Occipital lobe (tissue), 1 donor: ENCODE measurements at regions not wholly inside any gene's neighbourhood (a gene's known extent, or its start where the extent isn't known, plus 50 kb on each side); places are given as distances from the start of the nearest gene placed in this dataset.
"Not testable (repeated sequence)": the region's sequence is repeated elsewhere in the genome, so short reads cannot be mapped to it uniquely, and the experiment has no call there.

ENCODE experiments used
- DNase-seq: peaks from one replicate; lab custom pipeline; 2025; lab: John Stamatoyannopoulos, UW

- no peak for DNase-seq
Measured at GRCh38 chr7:155955367-155955635, 143.0 kb upstream of the SHH start.

- DNase-seq: no peak
Measured at GRCh38 chr7:155954550-155955366, 142.5 kb upstream of the SHH start.

GRCh38 chr7:155953781-155954549 is 141.7 kb upstream of the SHH start:
- no peak for DNase-seq

GRCh38 chr7:155953501-155953778 is 141.2 kb upstream of the SHH start:
- DNase-seq: no peak

- DNase-seq: no peak
Measured at GRCh38 chr7:155951554-155952158, 139.4 kb upstream of the SHH start.

DNA sequence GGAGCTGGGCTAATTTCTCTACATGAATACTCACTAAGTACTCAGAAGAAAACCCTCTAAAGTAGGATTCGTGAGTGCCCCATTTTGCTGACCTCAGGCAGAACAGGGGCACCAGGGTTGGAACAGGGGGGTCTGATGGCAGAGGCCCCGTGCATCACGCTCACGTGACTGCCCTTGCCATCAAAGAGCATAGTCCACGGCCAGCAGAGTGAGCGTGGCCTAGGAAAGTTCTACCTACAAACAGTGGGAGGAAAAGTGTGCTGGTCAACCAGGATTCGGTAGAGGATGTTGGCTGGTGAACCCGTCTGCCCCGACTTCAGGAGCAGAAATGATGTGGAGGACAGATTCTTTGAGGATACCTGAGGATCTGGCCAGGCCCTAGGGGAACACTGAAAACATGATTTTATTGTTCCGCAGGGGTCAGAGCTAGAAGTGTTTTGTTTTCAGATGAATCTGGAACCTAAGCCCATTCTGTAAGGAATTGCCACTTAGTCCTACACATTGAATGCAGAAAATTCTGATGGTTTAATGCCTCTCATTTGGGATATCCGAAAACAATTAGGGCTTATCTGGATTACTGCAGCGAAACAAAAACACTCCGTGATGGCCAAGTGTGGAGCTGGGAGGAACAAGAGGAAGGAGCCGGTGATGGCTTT is 138.8 kb upstream of the SHH start:
- no peak for DNase-seq

DNA sequence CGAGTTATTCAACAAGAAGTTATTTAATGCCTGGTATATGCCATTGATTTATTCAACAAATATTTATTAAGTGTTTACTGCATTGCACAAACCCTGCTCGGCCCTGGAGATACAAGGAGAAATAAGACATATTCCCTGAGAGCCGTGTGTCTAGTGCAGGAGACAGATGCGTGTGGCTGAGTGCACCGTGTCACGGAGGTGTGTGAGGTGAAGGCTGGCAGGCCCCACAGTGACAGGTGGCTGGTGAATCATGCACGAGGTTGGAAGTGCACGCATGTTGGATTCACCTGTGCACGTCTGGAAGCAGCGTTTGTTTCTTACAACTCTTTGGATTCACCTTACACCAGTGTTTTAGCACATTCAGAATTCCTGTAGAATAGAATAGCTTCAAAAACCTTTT is 136.6 kb upstream of the SHH start:
- no peak for DNase-seq

DNA sequence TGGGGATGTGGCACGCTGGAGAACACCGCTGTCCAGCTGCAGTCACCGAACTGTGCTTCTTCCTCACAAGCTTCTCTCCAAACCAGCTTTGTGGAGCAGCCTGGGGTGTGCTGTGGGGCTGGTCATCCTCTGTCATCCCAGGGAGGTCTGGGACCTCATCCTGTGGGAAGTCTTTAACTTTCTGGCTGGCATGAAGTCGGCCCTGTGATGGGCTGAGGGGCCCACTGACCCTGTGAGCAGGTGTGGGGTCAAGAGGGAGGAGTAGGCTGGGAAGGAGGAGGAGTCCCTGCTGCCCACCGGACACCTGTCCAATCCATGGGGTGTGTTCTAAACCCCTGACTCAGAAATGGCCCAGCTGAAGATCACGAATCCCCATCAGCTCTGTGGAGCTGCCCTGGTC is 136.2 kb upstream of the SHH start:
- no peak for DNase-seq

DNA sequence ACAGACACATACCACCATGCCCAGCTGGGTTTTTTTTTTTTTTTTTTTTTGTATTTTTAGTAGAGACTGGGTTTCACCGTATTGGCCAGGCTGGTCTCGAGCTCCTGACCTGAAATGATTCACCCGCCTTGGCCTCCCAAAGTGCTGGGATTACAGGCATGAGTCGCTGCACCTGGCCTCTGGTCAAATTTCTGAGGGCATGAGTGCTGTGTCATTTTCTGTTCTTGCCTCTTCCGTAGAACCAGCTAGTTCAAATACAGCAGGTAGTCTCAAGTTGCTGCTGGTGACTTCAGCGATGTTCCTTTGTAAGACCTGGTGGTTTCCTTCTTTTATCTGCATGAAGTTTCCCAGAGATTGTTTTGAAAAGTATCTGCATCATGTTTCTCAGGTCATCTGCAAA is 134.8 kb upstream of the SHH start:
- no peak for DNase-seq

- DNase-seq: no peak
Measured at GRCh38 chr7:155945670-155946325, 133.5 kb upstream of the SHH start.

DNA sequence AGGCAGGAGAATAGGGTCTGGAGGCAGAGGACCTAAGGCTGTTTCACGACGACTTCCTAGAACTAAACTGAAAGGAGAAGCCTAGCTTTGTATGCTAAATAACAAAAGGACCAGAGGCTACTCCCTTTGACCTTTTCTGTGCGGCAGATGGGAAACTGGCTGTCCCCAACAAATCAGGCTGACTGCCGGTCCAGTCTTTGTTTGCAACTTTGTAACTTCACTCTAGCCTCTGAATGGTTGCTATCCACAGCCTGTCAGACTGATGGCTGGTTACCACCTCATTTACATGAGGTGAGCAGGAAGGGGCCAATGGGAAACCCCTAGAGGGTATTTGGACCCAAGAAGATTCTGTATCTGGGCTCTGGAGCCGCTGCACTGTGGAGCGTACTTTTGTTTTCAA is 132.6 kb upstream of the SHH start:
- no peak for DNase-seq

GRCh38 chr7:155943251-155943899 is 131.1 kb upstream of the SHH start:
- no peak for DNase-seq

- DNase-seq: no peak
Measured at GRCh38 chr7:155942226-155942950, 130.1 kb upstream of the SHH start.

GRCh38 chr7:155941688-155942087 is 129.4 kb upstream of the SHH start:
- DNase-seq: no peak

GRCh38 chr7:155939350-155939749 is 127.1 kb upstream of the SHH start:
- no peak for DNase-seq

DNA sequence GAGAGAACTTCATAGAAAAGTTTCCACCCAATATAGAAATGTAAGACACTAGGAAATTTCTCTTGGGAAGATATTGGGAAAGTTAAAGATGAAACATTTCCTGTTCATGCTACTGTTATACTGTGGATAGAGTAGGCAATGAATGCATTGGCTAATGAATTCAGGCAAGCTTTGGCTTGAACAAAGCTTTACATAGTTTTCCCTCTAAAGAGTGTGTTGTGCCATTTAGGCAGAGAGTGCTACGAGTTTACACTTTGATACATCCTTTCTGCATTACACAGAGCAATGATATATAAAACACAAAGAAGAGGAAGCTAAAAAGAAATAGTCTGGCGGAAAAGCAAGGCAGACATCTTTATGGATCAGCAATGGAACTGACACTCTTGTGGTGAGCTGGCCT is 125.9 kb upstream of the SHH start:
- DNase-seq: no peak

GRCh38 chr7:155935726-155936125 is 123.5 kb upstream of the SHH start:
- no peak for DNase-seq

DNA sequence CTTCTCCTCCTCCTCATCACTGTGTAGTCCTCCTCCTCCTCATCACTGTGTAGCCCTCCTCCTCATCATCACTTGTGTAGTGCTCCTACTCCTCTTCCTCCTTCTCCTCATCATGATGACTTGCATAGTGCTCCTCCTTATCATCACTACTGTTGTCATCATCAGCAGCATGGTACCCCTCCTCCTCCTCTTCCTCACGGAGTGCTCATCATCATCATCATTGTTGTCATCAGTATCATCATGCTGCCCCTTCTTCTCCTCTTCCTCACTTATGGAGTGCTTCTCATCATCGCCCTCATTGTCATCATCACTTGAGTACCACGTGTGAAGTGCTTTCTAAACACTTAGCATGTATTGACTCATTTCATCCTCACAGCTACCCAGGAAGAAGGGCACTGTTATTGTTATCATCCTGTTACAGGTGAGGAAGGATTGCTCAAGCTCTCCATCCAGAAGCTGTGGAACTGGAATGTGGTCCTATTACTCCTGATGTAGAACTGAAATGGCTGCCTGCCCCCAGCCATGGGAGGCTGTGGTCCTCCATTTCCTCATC is 122.8 kb upstream of the SHH start:
- DNase-seq: no peak

- not testable (repeated sequence) for DNase-seq
Measured at GRCh38 chr7:155932324-155932723, 120.1 kb upstream of the SHH start.

- no peak for DNase-seq
Measured at GRCh38 chr7:155931396-155932085, 119.3 kb upstream of the SHH start.
